Mucosa of descending colon (tissue), 3 donors: ENCODE measurements at regions not wholly inside any gene's neighbourhood (a gene's known extent, or its start where the extent isn't known, plus 50 kb on each side); places are given as distances from the start of the nearest gene placed in this dataset.

Experiments
- ATAC-seq: fragments of 200-7000 bp; cut with Tn5 transposase; one replicate; pipeline ENCODE4 v1.9.1; 2020; ENCODE audit warnings: mild to moderate bottlenecking, moderate library complexity
- DNase-seq, 3 donors: peaks; one replicate each; pipeline ENCODE4 v3.0.0-alpha.2; 2020
- H3K36me3 ChIP-seq: fragments of 200-600 bp; one replicate; pipeline ENCODE4 v1.8.0; 2021; ENCODE audit warnings: low read depth, mild to moderate bottlenecking
- H3K4me1 ChIP-seq: fragments of 200-600 bp; one replicate; pipeline ENCODE4 v1.8.0; 2021; ENCODE audit warnings: low read depth, mild to moderate bottlenecking
- H3K4me3 ChIP-seq: fragments of 200-600 bp; one replicate; pipeline ENCODE4 v1.8.0; 2021; ENCODE audit warnings: mild to moderate bottlenecking
- H3K9me3 ChIP-seq: fragments of 200-600 bp; one replicate; pipeline ENCODE4 v1.8.0; 2021; ENCODE audit warnings: mild to moderate bottlenecking
- intact Hi-C, 2 donors: fragments of 100-400 bp; cut with DNase I in 1 of 2; cut with micrococcal nuclease in 1 of 2; formaldehyde crosslinking; loops; one replicate each; pipeline versions ENCODE4 v1.11.0 to v1.11.1; 2022; cut with DNase I, micrococcal nuclease
- TF ChIP-seq, protein P1 (sequence below): fragments of 200-600 bp; IDR thresholded peaks from one replicate; pipeline ENCODE4 v1.8.0; 2022; ENCODE audit warnings: antibody characterized with exemption, mild to moderate bottlenecking
- donor health status: DM: no; HTN: no; CAD: no; lungs with moderate emphysema.
- donor health status: DM: no; HTN: no; CAD: no.
- donor health status: DM: no; HTN: yes; CAD: no.

DNA sequence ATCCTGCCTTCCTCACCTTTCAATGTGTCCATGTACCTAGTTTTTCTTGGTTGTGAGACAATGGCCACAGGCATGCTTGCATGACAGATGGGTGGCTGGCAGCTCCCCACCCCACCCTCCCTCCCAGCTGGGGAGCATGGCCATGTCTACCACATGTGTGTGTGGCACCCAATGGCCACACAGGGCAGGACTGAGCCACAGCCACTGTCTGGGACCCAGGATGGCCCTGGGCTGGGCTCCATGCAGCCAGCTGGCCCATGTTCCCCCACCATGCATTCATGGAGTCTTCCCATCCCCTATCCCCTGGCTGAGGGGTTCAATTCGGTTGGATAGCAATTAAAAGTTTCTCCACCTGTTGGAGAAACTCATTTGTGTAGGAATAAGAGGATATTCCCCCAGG lies 566.0 kb upstream of the USP15 start:
- TF ChIP-seq, protein P1, sequence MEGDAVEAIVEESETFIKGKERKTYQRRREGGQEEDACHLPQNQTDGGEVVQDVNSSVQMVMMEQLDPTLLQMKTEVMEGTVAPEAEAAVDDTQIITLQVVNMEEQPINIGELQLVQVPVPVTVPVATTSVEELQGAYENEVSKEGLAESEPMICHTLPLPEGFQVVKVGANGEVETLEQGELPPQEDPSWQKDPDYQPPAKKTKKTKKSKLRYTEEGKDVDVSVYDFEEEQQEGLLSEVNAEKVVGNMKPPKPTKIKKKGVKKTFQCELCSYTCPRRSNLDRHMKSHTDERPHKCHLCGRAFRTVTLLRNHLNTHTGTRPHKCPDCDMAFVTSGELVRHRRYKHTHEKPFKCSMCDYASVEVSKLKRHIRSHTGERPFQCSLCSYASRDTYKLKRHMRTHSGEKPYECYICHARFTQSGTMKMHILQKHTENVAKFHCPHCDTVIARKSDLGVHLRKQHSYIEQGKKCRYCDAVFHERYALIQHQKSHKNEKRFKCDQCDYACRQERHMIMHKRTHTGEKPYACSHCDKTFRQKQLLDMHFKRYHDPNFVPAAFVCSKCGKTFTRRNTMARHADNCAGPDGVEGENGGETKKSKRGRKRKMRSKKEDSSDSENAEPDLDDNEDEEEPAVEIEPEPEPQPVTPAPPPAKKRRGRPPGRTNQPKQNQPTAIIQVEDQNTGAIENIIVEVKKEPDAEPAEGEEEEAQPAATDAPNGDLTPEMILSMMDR: no peak
- H3K4me3 ChIP-seq: no peak overlapping the region
- no peaks in the 10 kb centered on the region for H3K36me3 ChIP-seq
- no peaks in the 10 kb centered on the region for H3K4me1 ChIP-seq
- intact Hi-C loops: no loop called here
- no peak for DNase-seq
- peaks cover 53% of the 10 kb centered on the region for H3K9me3 ChIP-seq
- no peak for ATAC-seq

GRCh38 chr12:61701471-61701870 lies 558.7 kb upstream of the USP15 start:
- no peak for DNase-seq
- Histone ChIP-seq H3K4me1 (no peaks in the 10 kb centered on the region), H3K36me3 (no peaks in the 10 kb centered on the region), H3K4me3 (no peak overlapping the region), H3K9me3 (peaks cover 43% of the 10 kb centered on the region)
- TF ChIP-seq, protein P1: no peak
- ATAC-seq: no peak
- intact Hi-C loops: no loop called here

GRCh38 chr12:61706783-61707182 lies 553.4 kb upstream of the USP15 start:
- no peak for ATAC-seq
- Histone ChIP-seq H3K4me1 (no peaks in the 10 kb centered on the region), H3K4me3 (no peak overlapping the region), H3K9me3 (peaks cover 11% of the 10 kb centered on the region), H3K36me3 (no peaks in the 10 kb centered on the region)
- intact Hi-C loops: no loop called here
- TF ChIP-seq, protein P1: no peak
- no peak for DNase-seq

DNA sequence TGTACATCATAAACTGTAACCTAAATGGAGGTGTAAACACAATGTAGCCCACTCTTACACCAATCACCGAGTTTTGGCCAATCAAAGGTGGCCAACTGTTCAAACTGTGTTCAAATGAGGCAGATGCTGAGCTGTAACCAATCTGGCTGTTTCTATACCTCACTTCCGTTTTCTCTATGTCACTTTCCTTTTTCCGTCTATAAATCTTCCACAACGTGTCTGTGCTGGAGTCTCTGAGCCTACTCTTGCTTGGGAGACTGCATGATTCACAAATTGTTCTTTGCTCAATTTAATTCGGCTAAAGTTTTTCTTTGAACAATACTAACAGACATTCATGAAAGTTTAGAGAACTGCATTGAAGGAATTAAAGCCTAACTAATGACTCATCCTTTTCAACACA lies 547.1 kb upstream of the USP15 start:
- DNase-seq: no peak
- peaks cover 19% of the 10 kb centered on the region for H3K9me3 ChIP-seq

DNA sequence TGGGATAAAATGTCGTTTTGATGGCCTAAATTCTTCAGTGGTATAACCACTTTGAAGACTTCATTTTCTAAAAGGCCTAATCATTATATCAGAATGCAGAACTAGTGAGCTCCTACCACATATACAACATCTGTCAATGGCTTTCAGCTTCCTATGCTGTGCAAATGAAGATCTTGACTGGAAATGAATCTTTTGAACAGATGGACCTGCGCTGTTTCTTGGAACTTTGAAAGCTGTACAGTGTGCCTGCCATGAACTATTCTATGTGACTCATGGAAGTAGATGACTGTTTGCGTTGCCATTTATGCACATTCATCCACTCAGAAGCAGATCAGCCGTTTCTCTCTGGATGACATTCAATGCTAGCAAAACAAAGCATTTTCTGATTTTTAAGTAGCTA lies 542.2 kb upstream of the USP15 start:
- H3K9me3 ChIP-seq: peaks cover 32% of the 10 kb centered on the region
- TF ChIP-seq, protein P1: no peak
- intact Hi-C loops: no loop called here
- no peak overlapping the region for H3K4me3 ChIP-seq
- DNase-seq: no peak
- no peak for ATAC-seq
- H3K36me3 ChIP-seq: no peaks in the 10 kb centered on the region
- H3K4me1 ChIP-seq: no peaks in the 10 kb centered on the region

More for the DNA sequence above, 547.1 kb upstream of the USP15 start:
- intact Hi-C loops: no loop called here
- TF ChIP-seq, protein P1: no peak
- Histone ChIP-seq H3K4me3 (no peak overlapping the region), H3K4me1 (no peaks in the 10 kb centered on the region), H3K36me3 (no peaks in the 10 kb centered on the region)
- no peak for ATAC-seq

- Histone ChIP-seq H3K4me3 (no peak overlapping the region), H3K4me1 (no peaks in the 10 kb centered on the region), H3K36me3 (no peaks in the 10 kb centered on the region), H3K9me3 (peaks cover 10% of the 10 kb centered on the region)
- intact Hi-C loops: no loop called here
- ATAC-seq: no peak
- DNase-seq: no peak
- TF ChIP-seq, protein P1: no peak
Measured at GRCh38 chr12:61739925-61740324, 520.3 kb upstream of the USP15 start.
